GM12878 (cell line): ENCODE measurements at regions not wholly inside any gene's neighbourhood (a gene's known extent, or its start where the extent isn't known, plus 50 kb on each side); places are given as distances from the start of the nearest gene placed in this dataset.

Experiments
- ATAC-seq: fragments of 200-7000 bp; cut with Tn5 transposase; 3 replicates; pipeline ENCODE4 v1.9.1; 2020; ENCODE audit warnings: mild to moderate bottlenecking, moderate library complexity
- BruUV-seq: library from RNA; stranded (reverse); fragments of 400-500 nt; replicated peaks from 2 replicates; lab custom pipeline; 2021; lab: Mats Ljungman, UMichigan
- CTCF ChIA-PET: fragments of 300-600 bp; sonication (Branson Sonifier 250); formaldehyde crosslinking; extraction: SDS; loops from one replicate; lab custom pipeline; 2021; ENCODE audit warnings: inconsistent platforms; lab: Yijun Ruan, JAX
- POLR2A ChIA-PET: fragments of 350-600 bp; formaldehyde crosslinking; extraction: SDS; loops from one replicate; lab custom pipeline; 2021; ENCODE audit warnings: inconsistent platforms; lab: Charles Lee
- RAD21 ChIA-PET: fragments of 300-600 bp; sonication (Branson Sonifier 250); formaldehyde crosslinking; loops from one replicate; lab custom pipeline; 2023; ENCODE audit warnings: antibody characterized with exemption; ENCODE audit not compliant: unreplicated experiment; lab: Charles Lee
- SMC1A ChIA-PET: fragments of 300-600 bp; sonication (Branson Sonifier 250); formaldehyde crosslinking; loops from one replicate; lab custom pipeline; 2023; ENCODE audit not compliant: unreplicated experiment, uncharacterized antibody; lab: Charles Lee
- DNase-seq: peaks from one replicate; pipeline ENCODE4 v3.0.0-alpha.2; 2011; ENCODE audit warnings: low read depth, low spot score
- FAIRE-seq: peaks from 3 replicates; lab custom pipeline; 2011; peaks lifted over from hg19 to GRCh38; lab: Jason Lieb, UNC
- H2AFZ ChIP-seq: 2 replicates; pipeline ENCODE4 v1.6.0; 2011; ENCODE audit warnings: low read depth, low read length, control low read depth; ENCODE audit not compliant: control insufficient read depth
- H3K27ac ChIP-seq: 2 replicates; pipeline ENCODE4 v1.5.1; 2011; ENCODE audit warnings: control low read depth; ENCODE audit not compliant: control insufficient read depth, insufficient read depth
- H3K27me3 ChIP-seq, 2 experiments: replicated peaks in 1 of 2; 2 replicates each; pipeline versions ENCODE4 v1.6.0 to v1.6.1; 2011; ENCODE audit warnings: low read length in 1 of 2; ENCODE audit not compliant: control insufficient read depth in 2 of 2, insufficient read depth in 2 of 2
- H3K36me3 ChIP-seq, 2 experiments: 2 replicates each; pipeline ENCODE4 v1.5.1; 2011; ENCODE audit warnings: low read length in 1 of 2; ENCODE audit not compliant: control insufficient read depth in 2 of 2, insufficient read depth in 2 of 2
- H3K4me1 ChIP-seq: 2 replicates; pipeline ENCODE4 v1.6.1; 2011; ENCODE audit warnings: mild to moderate bottlenecking, low read length, moderate library complexity, mixed read lengths; ENCODE audit not compliant: control insufficient read depth, insufficient read depth
- H3K4me2 ChIP-seq: 2 replicates; pipeline ENCODE4 v1.6.0; 2011; ENCODE audit warnings: control low read depth; ENCODE audit not compliant: control insufficient read depth, insufficient read depth
- H3K4me3 ChIP-seq: fragments of 200-600 bp; sonication (generic); 2 replicates; pipeline ENCODE4 v1.5.1; 2016
- H3K79me2 ChIP-seq: 2 replicates; pipeline ENCODE4 v1.6.0; 2011; ENCODE audit warnings: low read length; ENCODE audit not compliant: control insufficient read depth, insufficient read depth
- H3K9ac ChIP-seq: 2 replicates; pipeline ENCODE4 v1.8.0; 2011; ENCODE audit warnings: low read length, control low read depth, mixed read lengths; ENCODE audit not compliant: control insufficient read depth, insufficient read depth
- H3K9me3 ChIP-seq: replicated peaks from 3 replicates; pipeline ENCODE4 v1.5.1; 2011; ENCODE audit warnings: mild to moderate bottlenecking, low read length; ENCODE audit not compliant: control insufficient read depth, insufficient read depth
- H4K20me1 ChIP-seq: 2 replicates; pipeline ENCODE4 v1.6.0; 2011; ENCODE audit not compliant: control insufficient read depth, insufficient read depth
- EP300 ChIP-seq, 2 experiments: fragments of 150-350 bp in 1 of 2; IDR thresholded peaks; 2 replicates each; pipeline ENCODE4 v1.6.1; 2011 to 2012; ENCODE audit warnings: low read depth in 2 of 2, low read length in 2 of 2, borderline replicate concordance in 1 of 2, improper control_type of control experiment in 1 of 2, inconsistent platforms in 1 of 2; ENCODE audit not compliant: control insufficient read depth in 1 of 2
- ETV6 ChIP-seq, 2 experiments: fragments of 450-650 bp in 1 of 2; IDR thresholded peaks in 1 of 2; conservative IDR thresholded peaks in 1 of 2; 2 replicates each; pipeline ENCODE4 v1.6.1; 2014; ENCODE audit warnings: antibody characterized with exemption in 1 of 2, borderline replicate concordance in 1 of 2, low read depth in 1 of 2, mild to moderate bottlenecking in 1 of 2, moderate library complexity in 1 of 2
- EZH2 ChIP-seq: IDR thresholded peaks from 2 replicates; pipeline ENCODE4 v1.6.1; 2012; ENCODE audit warnings: low read depth, mild to moderate bottlenecking, control low read depth, inconsistent platforms, low read length, borderline replicate concordance; ENCODE audit not compliant: control insufficient read depth
- GABPA ChIP-seq: IDR thresholded peaks from 2 replicates; pipeline ENCODE4 v1.6.1; 2014; ENCODE audit warnings: antibody characterized with exemption, low read depth, mild to moderate bottlenecking, inconsistent platforms
- MEF2B ChIP-seq: fragments of 450-650 bp; IDR thresholded peaks from 2 replicates; pipeline ENCODE4 v1.6.1; 2018; ENCODE audit warnings: mild to moderate bottlenecking, moderate library complexity; ENCODE audit not compliant: partially characterized antibody, poor library complexity, severe bottlenecking
- NFXL1 ChIP-seq: fragments of 450-650 bp; IDR thresholded peaks from 2 replicates; pipeline ENCODE4 v1.6.1; 2017; ENCODE audit warnings: antibody characterized with exemption, mild to moderate bottlenecking, borderline replicate concordance
- RFX5 ChIP-seq: IDR thresholded peaks from 2 replicates; pipeline ENCODE4 v1.6.1; 2011; ENCODE audit warnings: low read depth, low read length, improper control_type of control experiment
- RUNX3 ChIP-seq: IDR thresholded peaks from 2 replicates; pipeline ENCODE4 v1.6.1; 2012; ENCODE audit warnings: low read length, inconsistent platforms
- SIX5 ChIP-seq: IDR thresholded peaks from 2 replicates; pipeline ENCODE4 v1.6.1; 2011; ENCODE audit warnings: mild to moderate bottlenecking, low read depth, low read length, moderate library complexity; ENCODE audit not compliant: severe bottlenecking
- SRF ChIP-seq, 2 experiments: IDR thresholded peaks; 2 replicates each; pipeline ENCODE4 v1.6.1; 2011; ENCODE audit warnings: low read depth in 2 of 2, low read length in 2 of 2, mild to moderate bottlenecking in 1 of 2, moderate library complexity in 1 of 2
- SUPT20H ChIP-seq: IDR thresholded peaks from 2 replicates; pipeline ENCODE4 v1.6.1; 2011; ENCODE audit warnings: low read depth, mild to moderate bottlenecking, low read length, moderate library complexity, borderline replicate concordance; ENCODE audit not compliant: control insufficient read depth
- WRNIP1 ChIP-seq: IDR thresholded peaks from 2 replicates; pipeline ENCODE4 v1.6.1; 2011; ENCODE audit warnings: low read depth, low read length, improper control_type of control experiment, borderline replicate concordance
- ZBED1 ChIP-seq: IDR thresholded peaks from 2 replicates; pipeline ENCODE4 v1.6.1; 2016; ENCODE audit warnings: borderline replicate concordance
- WGBS: methylation state at CpG from one replicate; pipeline ENCODE4 v1.1.6; 2016; ENCODE audit warnings: low lambda C conversion rate; ENCODE audit not compliant: insufficient replicate concordance, insufficient coverage; ENCODE audit errors: missing lambda C conversion rate; 5-methylcytosine and 5-hydroxymethylcytosine counted together
- in situ Hi-C: fragments of 300-500 bp; cut with MboI; formaldehyde crosslinking; loops from 9 replicates; pipeline ENCODE4 v1.14.3; 2018; ENCODE audit warnings: mixed read lengths
- intact Hi-C: fragments of 100-400 bp; cut with micrococcal nuclease; formaldehyde crosslinking; loops from one replicate; pipeline ENCODE4 v1.14.2; 2022; ENCODE audit not compliant: unreplicated experiment
- TF ChIP-seq, protein P1 (sequence below): fragments of 450-650 bp; IDR thresholded peaks from 2 replicates; pipeline ENCODE4 v1.6.1; 2016; ENCODE audit warnings: mild to moderate bottlenecking

DNA sequence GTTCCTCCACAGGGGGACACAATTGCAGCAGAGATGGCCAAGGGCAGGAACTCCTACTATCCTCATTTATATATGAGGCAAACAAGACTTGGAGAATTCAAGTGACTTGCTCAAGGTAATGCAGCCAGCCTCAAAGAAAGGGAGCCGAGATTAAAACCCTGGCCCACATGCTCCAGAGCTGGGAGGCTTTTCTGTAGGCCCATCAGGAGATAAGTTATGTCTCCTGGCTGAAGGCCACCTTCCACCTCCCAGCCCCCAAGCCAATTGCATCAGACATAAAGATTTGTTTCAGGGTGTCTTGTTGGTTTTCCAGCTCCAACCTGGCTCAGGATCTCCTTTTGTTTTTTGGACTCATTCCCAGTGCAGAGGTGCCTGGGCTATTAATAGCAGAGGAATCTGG lies 59.5 kb downstream of the SMIM38 start (continued):
- TF ChIP-seq EP300 (IDR thresholded peaks at IDR 0.05; ENCODE audit: borderline replicate concordance in 1 of 2, control insufficient read depth in 1 of 2, low read depth in 2 of 2, low read length in 2 of 2) (no peak), NFXL1 (no peak), SUPT20H (no peak), RUNX3 (no peak), ETV6 (conservative IDR thresholded peaks at IDR 0.05 in 1 of 2, IDR thresholded peaks at IDR 0.05 in 1 of 2; ENCODE audit: borderline replicate concordance in 1 of 2, low read depth in 1 of 2) (no peak)
- TF ChIP-seq, protein P1, sequence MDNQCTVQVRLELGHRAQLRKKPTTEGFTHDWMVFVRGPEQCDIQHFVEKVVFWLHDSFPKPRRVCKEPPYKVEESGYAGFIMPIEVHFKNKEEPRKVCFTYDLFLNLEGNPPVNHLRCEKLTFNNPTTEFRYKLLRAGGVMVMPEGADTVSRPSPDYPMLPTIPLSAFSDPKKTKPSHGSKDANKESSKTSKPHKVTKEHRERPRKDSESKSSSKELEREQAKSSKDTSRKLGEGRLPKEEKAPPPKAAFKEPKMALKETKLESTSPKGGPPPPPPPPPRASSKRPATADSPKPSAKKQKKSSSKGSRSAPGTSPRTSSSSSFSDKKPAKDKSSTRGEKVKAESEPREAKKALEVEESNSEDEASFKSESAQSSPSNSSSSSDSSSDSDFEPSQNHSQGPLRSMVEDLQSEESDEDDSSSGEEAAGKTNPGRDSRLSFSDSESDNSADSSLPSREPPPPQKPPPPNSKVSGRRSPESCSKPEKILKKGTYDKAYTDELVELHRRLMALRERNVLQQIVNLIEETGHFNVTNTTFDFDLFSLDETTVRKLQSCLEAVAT = no peak

DNA sequence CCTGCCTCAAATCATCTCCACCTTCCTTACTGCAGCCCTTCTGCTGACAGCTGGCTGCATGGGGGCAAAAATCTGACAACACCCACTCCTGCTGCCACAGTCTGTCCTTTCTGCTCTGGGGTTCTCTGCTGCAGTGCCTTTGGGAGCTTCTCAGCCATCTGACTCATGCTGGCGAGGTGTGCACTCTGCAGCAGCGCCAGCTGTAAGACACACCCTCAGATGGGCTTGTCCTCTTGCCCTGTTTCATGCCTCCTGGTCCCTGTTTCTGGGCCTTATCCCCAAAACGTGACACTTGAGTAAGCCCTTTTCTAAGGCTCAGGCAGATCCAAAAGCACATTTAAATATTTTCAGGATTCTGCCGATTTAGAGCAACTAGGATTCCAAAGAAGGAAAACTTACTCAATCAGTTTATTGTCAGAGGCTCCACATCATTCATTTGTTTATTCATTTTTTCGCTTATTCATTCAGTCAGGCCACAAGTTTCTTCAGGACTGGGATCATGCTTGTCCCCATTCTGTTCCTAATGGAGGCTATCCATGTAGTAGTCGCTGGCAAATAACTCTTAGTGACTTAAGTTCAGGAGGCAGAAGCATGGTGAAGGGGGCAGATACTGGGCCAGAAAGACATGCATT lies 60.2 kb downstream of the SMIM38 start:
- intact Hi-C loops = loop anchor here (10.0 kb wide), 1 partner anchor 111 kb away; no protein-coding TSS in a partner anchor
- ChIA-PET SMC1A (no interaction called here), POLR2A (no interaction called here), CTCF (no interaction called here), RAD21 (no interaction called here)
- H3K4me2 ChIP-seq = no peak overlapping the region
- H3K4me1 ChIP-seq = peaks cover 11% of the 10 kb centered on the region
- H3K36me3 ChIP-seq = no peaks in the 10 kb centered on the region
- H2AFZ ChIP-seq = no peak overlapping the region
- H3K4me3 ChIP-seq = no peak overlapping the region
- H3K9me3 ChIP-seq = no peaks in the 10 kb centered on the region; the same call in 2 of the 3 replicates
- H4K20me1 ChIP-seq = no peaks in the 10 kb centered on the region
- no peak for DNase-seq
- no peak for ATAC-seq
- no TSS peak for BruUV-seq
- 22% methylated on average over 6 of the region's 6 CpGs for WGBS
- no peak for FAIRE-seq
- H3K9ac ChIP-seq = no peak overlapping the region
- no peaks in the 10 kb centered on the region for H3K79me2 ChIP-seq
- in situ Hi-C loops = no loop called here
- H3K27me3 ChIP-seq = no peaks in the 10 kb centered on the region; a peak in 1 of 4 replicates
- no peak overlapping the region for H3K27ac ChIP-seq
- no peak for TF ChIP-seq MEF2B
- no peak for TF ChIP-seq WRNIP1
- no peak for TF ChIP-seq GABPA
- no peak for TF ChIP-seq SIX5
- no peak for TF ChIP-seq EZH2
- TF ChIP-seq RFX5 = no peak
- TF ChIP-seq SRF (IDR thresholded peaks at IDR 0.05; ENCODE audit: low read depth in 2 of 2, low read length in 2 of 2) = no peak
- no peak for TF ChIP-seq ZBED1
